H1 (cell line): ENCODE measurements at regions not wholly inside any gene's neighbourhood (a gene's known extent, or its start where the extent isn't known, plus 50 kb on each side); places are given as distances from the start of the nearest gene placed in this dataset.

Source experiments
- CTCF ChIA-PET: fragments of 300-600 bp; sonication (Branson Sonifier 250); formaldehyde crosslinking; loops from one replicate; lab custom pipeline; 2021; ENCODE audit not compliant: partially characterized antibody; lab: Charles Lee
- POLR2A ChIA-PET: fragments of 300-600 bp; sonication (Branson Sonifier 250); formaldehyde crosslinking; loops from one replicate; lab custom pipeline; 2021; ENCODE audit warnings: inconsistent platforms; ENCODE audit not compliant: partially characterized antibody; lab: Charles Lee
- DNase-seq, 2 experiments: peaks; one replicate each; pipeline versions ENCODE4 v3.0.0 to v3.0.0-alpha.2; 2010 to 2022; ENCODE audit warnings: low spot score in 2 of 2, low read depth in 1 of 2, mixed read lengths in 1 of 2
- FAIRE-seq: peaks from 2 replicates; lab custom pipeline; 2011; peaks lifted over from hg19 to GRCh38; lab: Jason Lieb, UNC
- H2AFZ ChIP-seq: 2 replicates; pipeline ENCODE4 v1.8.1; 2012; ENCODE audit warnings: low read length, inconsistent platforms
- H2AK5ac ChIP-seq: 2 replicates; pipeline ENCODE4 v1.6.1; 2013; ENCODE audit warnings: low read depth, low read length
- H2BK120ac ChIP-seq: replicated peaks from 2 replicates; pipeline ENCODE3; 2013; ENCODE audit warnings: low read depth, low read length, inconsistent platforms
- H2BK12ac ChIP-seq: 2 replicates; pipeline ENCODE4 v1.6.1; 2013; ENCODE audit warnings: low read depth, low read length
- H2BK15ac ChIP-seq: 2 replicates; pipeline ENCODE4 v1.6.1; 2013; ENCODE audit warnings: low read length
- H2BK20ac ChIP-seq: 2 replicates; pipeline ENCODE4 v1.6.1; 2013; ENCODE audit warnings: low read length
- H2BK5ac ChIP-seq: 2 replicates; pipeline ENCODE4 v1.6.1; 2013; ENCODE audit warnings: low read depth, low read length
- H3K14ac ChIP-seq: 2 replicates; pipeline ENCODE4 v1.6.1; 2013; ENCODE audit warnings: inconsistent platforms; ENCODE audit not compliant: insufficient read length
- H3K18ac ChIP-seq: 2 replicates; pipeline ENCODE4 v1.6.1; 2013; ENCODE audit warnings: low read length; ENCODE audit errors: extremely low read depth
- H3K23ac ChIP-seq: 2 replicates; pipeline ENCODE4 v1.6.1; 2013; ENCODE audit warnings: inconsistent platforms; ENCODE audit not compliant: insufficient read length
- H3K23me2 ChIP-seq: 2 replicates; pipeline ENCODE4 v1.6.1; 2013; ENCODE audit warnings: low read depth, low read length
- H3K27ac ChIP-seq: 2 replicates; pipeline ENCODE4 v1.6.1; 2011; ENCODE audit warnings: low read depth, low read length, inconsistent platforms
- H3K27me3 ChIP-seq, 4 experiments: replicated peaks in 1 of 4; 1 replicate in 1 of 4; 2 replicates in 3 of 4; pipeline versions ENCODE4 v1.6.1 to v1.8.1; 2011 to 2013; ENCODE audit warnings: low read length in 3 of 4, mild to moderate bottlenecking in 3 of 4, inconsistent platforms in 2 of 4, mixed read lengths in 2 of 4, moderate library complexity in 1 of 4; ENCODE audit not compliant: control insufficient read depth in 3 of 4, insufficient read depth in 3 of 4; ENCODE audit errors: extremely low read depth in 1 of 4
- H3K36me3 ChIP-seq, 4 experiments: 2 replicates each; pipeline versions ENCODE4 v1.6.1 to v1.8.1; 2011 to 2013; ENCODE audit warnings: mild to moderate bottlenecking in 4 of 4, low read length in 3 of 4, moderate library complexity in 2 of 4, control low read depth in 1 of 4, inconsistent platforms in 1 of 4; ENCODE audit not compliant: insufficient read depth in 4 of 4, control insufficient read depth in 2 of 4
- H3K4ac ChIP-seq: replicated peaks from 2 replicates; pipeline ENCODE3; 2013; ENCODE audit warnings: low read length, low read depth, mixed read lengths, inconsistent platforms; ENCODE audit not compliant: insufficient read length
- H3K4me1 ChIP-seq, 4 experiments: replicated peaks in 1 of 4; 1 replicate in 1 of 4; 2 replicates in 3 of 4; pipeline versions ENCODE4 v1.6.1 to v1.8.1; 2011 to 2013; ENCODE audit warnings: low read length in 3 of 4, inconsistent platforms in 2 of 4, mixed read lengths in 1 of 4; ENCODE audit not compliant: insufficient read depth in 4 of 4, control insufficient read depth in 3 of 4
- H3K4me2 ChIP-seq, 2 experiments: 2 replicates each; pipeline versions ENCODE4 v1.6.1 to v1.8.1; 2011 to 2013; ENCODE audit warnings: low read depth in 2 of 2, low read length in 2 of 2, control low read depth in 1 of 2, inconsistent platforms in 1 of 2, mild to moderate bottlenecking in 1 of 2; ENCODE audit not compliant: insufficient read depth in 1 of 2
- H3K4me3 ChIP-seq, 4 experiments: fragments of 200-600, 300-600 bp in 1 of 4; sonication (generic), shearing (Covaris generic), sonication (Bioruptor Twin) in 1 of 4; 2 replicates each; pipeline versions ENCODE4 v1.5.1 to v1.8.1; 2011 to 2016; ENCODE audit warnings: low read length in 4 of 4, low read depth in 3 of 4, control low read depth in 2 of 4, inconsistent platforms in 2 of 4, mild to moderate bottlenecking in 2 of 4, mixed read lengths in 1 of 4, moderate library complexity in 1 of 4; ENCODE audit not compliant: insufficient read depth in 2 of 4; ENCODE audit errors: extremely low read depth in 1 of 4
- H3K56ac ChIP-seq: replicated peaks from 2 replicates; pipeline ENCODE3; 2013; ENCODE audit warnings: low read depth, mild to moderate bottlenecking, mixed read lengths, low read length, inconsistent platforms; ENCODE audit not compliant: insufficient read length
- H3K79me1 ChIP-seq: 2 replicates; pipeline ENCODE4 v1.6.1; 2013; ENCODE audit warnings: low read depth, low read length, control low read depth
- H3K79me2 ChIP-seq, 2 experiments: 2 replicates each; pipeline versions ENCODE4 v1.6.1 to v1.8.1; 2012 to 2013; ENCODE audit warnings: low read length in 2 of 2, mild to moderate bottlenecking in 2 of 2, inconsistent platforms in 1 of 2; ENCODE audit not compliant: insufficient read depth in 2 of 2, control insufficient read depth in 1 of 2
- H3K9ac ChIP-seq, 4 experiments: replicated peaks in 1 of 4; 1 replicate in 1 of 4; 2 replicates in 3 of 4; pipeline versions ENCODE4 v1.6.1 to v1.8.1; 2011 to 2013; ENCODE audit warnings: low read depth in 3 of 4, low read length in 3 of 4, control low read depth in 2 of 4, mild to moderate bottlenecking in 2 of 4, moderate library complexity in 2 of 4, inconsistent platforms in 1 of 4; ENCODE audit errors: extremely low read depth in 1 of 4
- H3K9me3 ChIP-seq, 2 experiments: 2 replicates each; pipeline versions ENCODE4 v1.6.1 to v1.8.1; 2012 to 2013; ENCODE audit warnings: mild to moderate bottlenecking in 2 of 2, moderate library complexity in 2 of 2, control low read depth in 1 of 2, inconsistent platforms in 1 of 2, low read depth in 1 of 2, low read length in 1 of 2, mixed read lengths in 1 of 2; ENCODE audit not compliant: insufficient read depth in 2 of 2
- H4K20me1 ChIP-seq, 2 experiments: replicated peaks in 1 of 2; 2 replicates each; pipeline versions ENCODE3 to v1.8.1; 2011 to 2013; ENCODE audit warnings: inconsistent platforms in 2 of 2, low read length in 2 of 2, mild to moderate bottlenecking in 1 of 2; ENCODE audit not compliant: insufficient read depth in 2 of 2, control insufficient read depth in 1 of 2
- H4K5ac ChIP-seq: 2 replicates; pipeline ENCODE4 v1.6.1; 2013; ENCODE audit warnings: low read length, low read depth, mixed read lengths, inconsistent platforms; ENCODE audit not compliant: insufficient read length
- H4K8ac ChIP-seq: 2 replicates; pipeline ENCODE4 v1.8.0; 2013; ENCODE audit warnings: mild to moderate bottlenecking, moderate library complexity, low read length, inconsistent platforms; ENCODE audit not compliant: insufficient read depth; ENCODE audit errors: extremely low read depth
- H4K91ac ChIP-seq: replicated peaks from 2 replicates; pipeline ENCODE3; 2013; ENCODE audit warnings: low read length, mixed read lengths, inconsistent platforms; ENCODE audit not compliant: insufficient read length
- ASH2L ChIP-seq: fragments of 200-600, 300-600 bp; sonication (generic); IDR thresholded peaks from one replicate; pipeline ENCODE4 v1.7.1; 2017; ENCODE audit warnings: low read length
- BRCA1 ChIP-seq: IDR thresholded peaks from 2 replicates; pipeline ENCODE4 v1.6.1; 2012; ENCODE audit warnings: low read depth, low read length, improper control_type of control experiment
- CBX8 ChIP-seq: fragments of 300-800, 300-1000 bp; sonication (generic); IDR thresholded peaks from 2 replicates; pipeline ENCODE4 v1.7.1; 2016; ENCODE audit warnings: low read depth, low read length, borderline replicate concordance
- CEBPB ChIP-seq: IDR thresholded peaks from 2 replicates; pipeline ENCODE4 v1.6.1; 2012; ENCODE audit warnings: low read depth, low read length
- CHD1 ChIP-seq: IDR thresholded peaks from 2 replicates; pipeline ENCODE4 v1.6.1; 2012; ENCODE audit warnings: low read depth, low read length, improper control_type of control experiment
- EP300 ChIP-seq, 2 experiments: IDR thresholded peaks; 1 replicate in 1 of 2; 2 replicates in 1 of 2; pipeline ENCODE4 v1.6.1; 2011 to 2012; ENCODE audit warnings: low read depth in 2 of 2, low read length in 2 of 2, mild to moderate bottlenecking in 2 of 2, borderline replicate concordance in 1 of 2, inconsistent platforms in 1 of 2, moderate library complexity in 1 of 2
- GTF2F1 ChIP-seq: IDR thresholded peaks from 2 replicates; pipeline ENCODE4 v1.6.1; 2012; ENCODE audit warnings: low read depth, low read length, improper control_type of control experiment, borderline replicate concordance
- HDAC2 ChIP-seq, 2 experiments: fragments of 300-600 bp in 1 of 2; sonication (generic) in 1 of 2; IDR thresholded peaks; 2 replicates each; pipeline ENCODE4 v1.6.1; 2011 to 2012; ENCODE audit warnings: low read depth in 2 of 2, low read length in 2 of 2, mild to moderate bottlenecking in 2 of 2, moderate library complexity in 2 of 2, borderline replicate concordance in 1 of 2, inconsistent platforms in 1 of 2
- JUN ChIP-seq: IDR thresholded peaks from 2 replicates; pipeline ENCODE4 v1.6.1; 2011; ENCODE audit warnings: low read depth, mild to moderate bottlenecking, improper control_type of control experiment, low read length
- KDM5A ChIP-seq: fragments of 200-600 bp; IDR thresholded peaks from 2 replicates; pipeline ENCODE4 v1.7.1; 2012; ENCODE audit warnings: mild to moderate bottlenecking, low read length, inconsistent platforms, mixed read lengths
- RBBP5 ChIP-seq: IDR thresholded peaks from 2 replicates; pipeline ENCODE4 v1.7.1; 2012; ENCODE audit warnings: low read depth, mild to moderate bottlenecking, inconsistent platforms, low read length, moderate library complexity, borderline replicate concordance
- SIN3A ChIP-seq, 2 experiments: IDR thresholded peaks in 1 of 2; conservative IDR thresholded peaks in 1 of 2; 2 replicates each; pipeline ENCODE4 v1.6.1; 2011 to 2012; ENCODE audit warnings: low read length in 2 of 2, improper control_type of control experiment in 1 of 2, low read depth in 1 of 2, mild to moderate bottlenecking in 1 of 2
- ZNF274 ChIP-seq: IDR thresholded peaks from 2 replicates; pipeline ENCODE4 v1.7.0; 2012; ENCODE audit warnings: low read length, borderline replicate concordance; ENCODE audit errors: extremely low read depth
- WGBS, 2 experiments: shearing (Covaris generic) in 1 of 2; methylation state at CpG; one replicate each; pipeline versions ENCODE4 v1.1.6 to v1.1.7; 2013 to 2015; ENCODE audit warnings: low lambda C conversion rate in 2 of 2, mixed read lengths in 2 of 2, inconsistent platforms in 1 of 2, low coverage in 1 of 2, missing lambda C conversion rate in 1 of 2; ENCODE audit not compliant: insufficient replicate concordance in 2 of 2, insufficient coverage in 1 of 2, insufficient read length in 1 of 2; ENCODE audit errors: extremely low coverage in 1 of 2, missing lambda C conversion rate in 1 of 2; 5-methylcytosine and 5-hydroxymethylcytosine counted together
- TF ChIP-seq, protein P1 (sequence below): IDR thresholded peaks from 2 replicates; pipeline ENCODE4 v1.6.1; 2011; ENCODE audit warnings: low read length, improper control_type of control experiment

DNA sequence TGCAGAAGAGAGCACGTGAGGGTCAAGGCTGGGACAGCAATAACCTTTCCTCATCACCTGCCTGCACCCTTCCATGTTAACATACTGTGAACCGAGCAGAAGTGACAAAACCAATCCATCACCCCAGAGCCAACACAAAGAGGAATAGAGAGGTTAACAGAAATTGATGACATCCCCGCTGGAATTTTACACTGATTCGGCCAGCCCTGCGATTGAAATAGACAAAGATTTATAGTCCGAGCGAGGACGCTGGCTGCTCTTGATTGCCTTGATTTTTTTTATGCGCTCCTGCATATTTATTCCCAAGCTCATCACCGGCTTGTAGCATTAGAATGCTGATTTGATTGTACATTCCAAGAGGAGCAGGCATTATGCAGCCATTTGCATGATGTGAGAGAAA is 729.7 kb downstream of the BCL11B start:
- H2BK20ac ChIP-seq, result no peak overlapping the region
- no peak for DNase-seq
- H2AFZ ChIP-seq, result no peak overlapping the region
- H3K4me2 ChIP-seq, result no peak overlapping the region
- no peak overlapping the region for H3K23ac ChIP-seq
- H4K20me1 ChIP-seq, result no peaks in the 10 kb centered on the region
- H3K79me1 ChIP-seq, result no peaks in the 10 kb centered on the region
- H3K27me3 ChIP-seq, result no peaks in the 10 kb centered on the region
- H3K23me2 ChIP-seq, result no peaks in the 10 kb centered on the region
- CTCF ChIA-PET, result no interaction called here
- TF ChIP-seq HDAC2 (IDR thresholded peaks at IDR 0.05; ENCODE audit: borderline replicate concordance in 1 of 2, low read depth in 2 of 2, low read length in 2 of 2) (no peak), ASH2L (no peak), CHD1 (no peak), RBBP5 (no peak), SIN3A (conservative IDR thresholded peaks at IDR 0.05 in 1 of 2, IDR thresholded peaks at IDR 0.05 in 1 of 2; ENCODE audit: low read depth in 1 of 2, low read length in 2 of 2) (no peak), CEBPB (no peak), EP300 (IDR thresholded peaks at IDR 0.05; ENCODE audit: borderline replicate concordance in 1 of 2, low read depth in 2 of 2, low read length in 2 of 2) (no peak), BRCA1 (no peak), JUN (no peak), KDM5A (no peak), ZNF274 (no peak), CBX8 (no peak), GTF2F1 (no peak)
- TF ChIP-seq, protein P1, sequence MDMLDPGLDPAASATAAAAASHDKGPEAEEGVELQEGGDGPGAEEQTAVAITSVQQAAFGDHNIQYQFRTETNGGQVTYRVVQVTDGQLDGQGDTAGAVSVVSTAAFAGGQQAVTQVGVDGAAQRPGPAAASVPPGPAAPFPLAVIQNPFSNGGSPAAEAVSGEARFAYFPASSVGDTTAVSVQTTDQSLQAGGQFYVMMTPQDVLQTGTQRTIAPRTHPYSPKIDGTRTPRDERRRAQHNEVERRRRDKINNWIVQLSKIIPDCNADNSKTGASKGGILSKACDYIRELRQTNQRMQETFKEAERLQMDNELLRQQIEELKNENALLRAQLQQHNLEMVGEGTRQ, result no peak
- H4K5ac ChIP-seq, result no peak overlapping the region
- H3K18ac ChIP-seq, result no peak overlapping the region
- no peak overlapping the region for H4K91ac ChIP-seq
- no peak overlapping the region for H2BK12ac ChIP-seq
- H3K9ac ChIP-seq, result no peak overlapping the region
- no peak overlapping the region for H2BK15ac ChIP-seq
- H3K56ac ChIP-seq, result no peak overlapping the region
- 95% methylated on average over 10 of the region's 10 CpGs; no CpG with 5 or more reads in 1 of the 2 experiments for WGBS, 2 experiments
- no peak for FAIRE-seq
- no peak overlapping the region for H3K4ac ChIP-seq
- no peak overlapping the region for H2BK5ac ChIP-seq
- no peak overlapping the region for H3K27ac ChIP-seq
- no peak overlapping the region for H3K4me3 ChIP-seq
- no peak overlapping the region for H4K8ac ChIP-seq
- no peaks in the 10 kb centered on the region for H3K4me1 ChIP-seq
- no peaks in the 10 kb centered on the region for H3K79me2 ChIP-seq
- H3K36me3 ChIP-seq, result no peaks in the 10 kb centered on the region
- no peak overlapping the region for H2AK5ac ChIP-seq
- no peak overlapping the region for H2BK120ac ChIP-seq
- POLR2A ChIA-PET, result no interaction called here
- H3K9me3 ChIP-seq, result no peaks in the 10 kb centered on the region
- no peak overlapping the region for H3K14ac ChIP-seq
